Skeletal muscle cell (primary cell): ENCODE measurements at regions not wholly inside any gene's neighbourhood (a gene's known extent, or its start where the extent isn't known, plus 50 kb on each side); places are given as distances from the start of the nearest gene placed in this dataset.

Experiments used
- DNase-seq: peaks from one replicate; pipeline ENCODE4 v3.0.0-alpha.2; 2010; ENCODE audit warnings: low read depth
- H3K4me3 ChIP-seq: 2 replicates; pipeline ENCODE4 v1.5.1; 2011; ENCODE audit warnings: low read depth, mild to moderate bottlenecking, control low read depth, low read length, moderate library complexity

DNA sequence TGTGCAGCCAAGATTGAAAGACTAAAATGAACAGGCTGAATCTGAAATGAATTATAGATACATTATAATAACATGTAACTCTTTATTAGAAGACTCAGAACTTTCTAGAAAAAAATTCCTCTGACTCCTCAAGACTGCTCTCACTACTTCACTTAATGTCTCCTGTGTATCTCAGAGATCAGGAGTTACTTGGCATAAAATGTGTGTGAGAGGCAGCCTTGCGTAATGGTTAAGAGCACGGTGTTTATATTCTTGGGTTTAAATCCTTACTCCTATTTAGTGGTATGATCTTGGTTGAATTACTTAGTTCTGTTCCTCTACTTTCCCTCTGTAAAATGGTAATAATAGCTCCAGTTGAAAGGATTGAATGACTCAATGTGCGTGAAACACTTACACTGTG, 634.9 kb downstream of the LTN1 start:
- H3K4me3 ChIP-seq: no peak overlapping the region
- no peak for DNase-seq

- no peak overlapping the region for H3K4me3 ChIP-seq
- DNase-seq: no peak
Measured at GRCh38 chr21:28356422-28356821, 636.3 kb downstream of the LTN1 start.

DNA sequence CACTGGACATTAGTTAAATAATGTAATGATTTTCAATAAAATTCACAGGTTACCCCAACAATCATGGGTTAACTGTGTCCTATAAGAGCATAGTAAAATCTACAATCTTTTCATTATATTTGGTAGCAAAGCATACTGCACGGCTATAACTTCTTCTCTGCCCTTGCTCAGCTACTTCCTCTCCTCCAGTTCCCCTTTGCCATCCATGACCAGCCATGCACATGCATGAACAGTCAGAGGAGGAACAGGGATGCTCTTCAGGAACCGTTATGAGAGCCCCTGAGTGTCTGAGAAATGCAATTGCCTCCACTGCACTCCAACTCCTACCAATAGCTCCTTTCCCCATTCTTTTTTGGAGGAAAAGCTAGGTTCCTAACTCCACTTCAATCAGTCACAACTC, 646.7 kb downstream of the LTN1 start:
- no peak overlapping the region for H3K4me3 ChIP-seq
- DNase-seq: no peak

GRCh38 chr21:28344985-28345384, 647.7 kb downstream of the LTN1 start:
- DNase-seq: no peak

DNA sequence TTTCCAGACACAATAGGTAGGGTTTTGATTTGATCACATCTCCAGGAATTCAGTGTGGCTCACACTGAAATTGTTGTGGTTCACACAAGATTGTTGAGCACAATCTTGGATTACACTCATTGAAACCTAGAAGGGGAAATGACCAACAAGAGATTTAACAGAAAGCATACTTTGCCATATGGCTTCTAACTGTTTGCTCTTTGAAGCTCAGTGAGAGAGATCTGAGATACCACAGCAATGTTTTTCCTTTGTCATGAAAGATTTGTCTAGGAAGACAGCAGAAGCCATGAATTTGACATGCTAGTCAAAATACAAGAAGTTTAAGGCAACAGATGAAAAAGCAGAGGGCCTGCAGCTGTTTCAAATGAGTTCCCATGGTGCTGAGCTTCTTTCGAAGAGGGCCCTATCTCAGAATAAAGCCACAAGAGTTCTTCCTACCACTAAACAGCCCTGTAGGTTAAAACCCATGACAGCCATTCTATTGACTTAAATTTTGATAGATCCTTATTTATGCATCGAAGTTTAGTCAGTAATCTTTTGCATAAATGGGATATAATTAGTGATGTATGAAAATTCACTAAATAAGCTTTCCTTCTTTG, 650.4 kb downstream of the LTN1 start:
- DNase-seq: peak; percentile 20

More at GRCh38 chr21:28344985-28345384, 647.7 kb downstream of the LTN1 start:
- H3K4me3 ChIP-seq: no peak overlapping the region

GRCh38 chr21:28339403-28339802, 653.3 kb downstream of the LTN1 start:
- no peak overlapping the region for H3K4me3 ChIP-seq

More for the DNA sequence above, 650.4 kb downstream of the LTN1 start:
- no peak overlapping the region for H3K4me3 ChIP-seq

GRCh38 chr21:28338701-28339305, 653.9 kb downstream of the LTN1 start:
- H3K4me3 ChIP-seq: no peak overlapping the region
- no peak for DNase-seq

More at GRCh38 chr21:28339403-28339802, 653.3 kb downstream of the LTN1 start:
- DNase-seq: no peak

DNA sequence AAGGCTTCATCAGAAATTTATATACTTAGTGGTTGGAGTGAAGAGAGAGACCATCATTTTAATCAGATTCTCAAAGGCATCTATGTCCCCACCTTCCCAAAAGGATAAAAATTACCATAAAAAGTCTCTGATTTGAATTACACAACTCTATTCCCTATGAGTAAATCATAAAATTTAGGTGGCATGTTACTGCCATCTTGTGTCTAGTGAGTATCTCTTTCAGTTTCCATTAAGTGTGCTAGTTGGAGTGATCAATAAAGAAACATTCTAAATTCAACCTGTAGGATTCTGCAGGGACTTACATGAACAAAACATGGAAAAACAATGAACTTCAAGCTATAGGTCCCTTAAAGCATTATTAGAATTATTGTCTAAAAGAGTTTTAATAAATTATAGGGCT, 655.4 kb downstream of the LTN1 start:
- no peak overlapping the region for H3K4me3 ChIP-seq
- DNase-seq: no peak

DNA sequence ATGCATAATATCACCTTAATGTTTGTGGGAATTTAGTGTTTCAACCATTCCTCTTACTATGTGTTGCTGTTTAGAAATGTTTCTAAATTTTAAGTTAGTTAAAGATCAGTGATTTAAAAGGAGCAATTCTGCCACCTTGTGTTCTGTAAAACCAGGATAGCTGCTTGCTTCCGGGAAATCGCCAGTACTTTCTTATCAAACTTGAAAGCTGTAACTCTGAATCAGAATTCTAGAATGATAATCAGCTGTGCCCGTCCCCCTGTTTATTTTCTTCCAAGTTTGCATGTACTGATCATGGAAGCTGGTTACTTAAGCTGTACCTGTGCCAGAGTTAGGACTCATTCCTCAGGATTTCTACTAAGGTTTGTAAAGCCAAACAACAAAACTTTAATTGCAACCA, 656.4 kb downstream of the LTN1 start:
- no peak overlapping the region for H3K4me3 ChIP-seq
- peak; percentile 74 for DNase-seq

- no peak overlapping the region for H3K4me3 ChIP-seq
- DNase-seq: no peak
Measured at GRCh38 chr21:28334407-28334806, 658.3 kb downstream of the LTN1 start.

DNA sequence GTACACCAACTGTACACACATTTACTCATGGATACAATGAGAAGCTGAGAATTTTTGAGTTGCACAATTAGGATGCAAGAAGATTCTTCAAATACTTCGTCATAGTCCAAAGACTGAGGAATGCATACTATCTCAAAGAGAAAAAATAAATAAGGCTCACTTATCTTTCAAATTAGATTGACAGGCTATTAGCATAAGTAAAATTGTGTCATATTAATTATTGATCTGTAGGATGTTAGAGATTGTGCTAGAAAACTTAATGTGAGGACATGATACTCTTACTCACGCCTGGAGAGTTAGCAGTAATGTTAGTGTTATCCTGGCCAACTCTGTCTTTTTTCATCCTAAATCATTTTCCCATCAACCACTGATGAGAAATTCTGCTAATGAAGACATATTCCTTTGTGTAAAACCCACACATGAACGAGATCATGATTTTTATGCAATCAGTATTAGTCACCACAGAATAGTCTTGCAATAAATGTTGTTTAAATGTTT, 659.0 kb downstream of the LTN1 start:
- no peak overlapping the region for H3K4me3 ChIP-seq
- DNase-seq: peak; percentile 31

- H3K4me3 ChIP-seq: no peak overlapping the region
- DNase-seq: no peak
Measured at GRCh38 chr21:28332796-28333195, 659.9 kb downstream of the LTN1 start.

- DNase-seq: no peak
- H3K4me3 ChIP-seq: no peak overlapping the region
Measured at GRCh38 chr21:28325618-28326017, 667.1 kb downstream of the LTN1 start.

GRCh38 chr21:28324690-28325089, 668.0 kb downstream of the LTN1 start:
- no peak for DNase-seq
- no peak overlapping the region for H3K4me3 ChIP-seq

- H3K4me3 ChIP-seq: no peak overlapping the region
- DNase-seq: no peak
Measured at GRCh38 chr21:28317177-28317950, 675.3 kb downstream of the LTN1 start.

DNA sequence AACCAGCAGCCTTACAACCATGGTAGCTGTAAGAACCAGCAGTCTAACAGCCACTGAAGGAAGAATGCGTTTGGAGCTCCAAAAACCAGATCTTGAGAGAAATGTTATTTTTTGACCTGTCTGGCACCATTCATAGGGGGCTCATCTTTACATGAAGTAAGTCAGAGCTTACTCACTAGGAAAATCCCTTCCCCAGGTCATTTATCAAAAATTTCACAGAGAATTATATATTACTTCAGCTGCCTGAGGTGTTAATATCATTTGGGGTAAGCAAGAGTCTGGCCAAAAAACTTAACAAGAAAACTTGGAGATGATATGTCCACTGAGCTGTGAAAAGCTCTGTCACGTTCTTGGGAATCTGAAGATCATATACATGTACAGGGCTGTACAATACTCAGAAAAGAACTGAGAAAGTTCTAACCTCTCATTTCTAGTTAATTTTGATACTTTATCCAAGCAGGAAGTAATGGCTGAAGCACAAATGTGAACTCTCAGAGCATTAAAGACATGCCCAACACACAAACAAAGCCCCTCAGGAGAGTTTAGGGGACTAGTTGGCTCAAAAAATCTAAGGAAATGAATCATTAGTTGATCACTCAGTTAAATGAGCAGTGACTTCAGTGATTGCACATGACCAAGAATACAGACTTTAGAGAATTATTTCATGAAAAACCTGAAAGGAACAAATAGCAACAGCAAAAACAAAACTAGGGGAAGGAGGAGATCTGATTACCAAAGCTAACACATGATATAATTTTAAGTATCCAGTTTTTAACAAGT, 681.1 kb downstream of the LTN1 start:
- no peak overlapping the region for H3K4me3 ChIP-seq
- DNase-seq: no peak

DNA sequence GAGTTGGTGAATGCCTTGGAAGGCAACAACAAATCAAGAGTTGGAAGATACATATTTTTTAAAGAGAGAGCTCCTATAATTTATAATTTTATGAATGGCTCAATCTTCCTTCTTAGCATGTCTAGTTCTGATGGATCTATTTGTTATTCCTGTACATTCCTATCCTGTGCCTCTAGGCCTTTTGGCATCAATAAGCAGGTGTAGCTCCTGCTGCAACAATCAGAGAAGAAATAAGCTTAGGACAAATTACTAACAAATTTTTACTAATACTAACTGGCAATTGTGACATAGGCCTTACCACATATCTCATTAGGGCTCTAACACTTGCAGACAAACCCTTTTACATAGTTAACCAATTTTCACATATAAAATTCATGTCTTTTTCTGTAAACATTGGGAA, 682.0 kb downstream of the LTN1 start:
- no peak overlapping the region for H3K4me3 ChIP-seq

GRCh38 chr21:28310171-28310685, 682.4 kb downstream of the LTN1 start:
- DNase-seq: no peak
- no peak overlapping the region for H3K4me3 ChIP-seq

More for the DNA sequence above, 682.0 kb downstream of the LTN1 start:
- no peak for DNase-seq

GRCh38 chr21:28309596-28309995, 683.1 kb downstream of the LTN1 start:
- no peak for DNase-seq
- no peak overlapping the region for H3K4me3 ChIP-seq

GRCh38 chr21:28308516-28308915, 684.2 kb downstream of the LTN1 start:
- no peak overlapping the region for H3K4me3 ChIP-seq
- DNase-seq: no peak
